HCT116 (cell line): ENCODE measurements at regions not wholly inside any gene's neighbourhood (a gene's known extent, or its start where the extent isn't known, plus 50 kb on each side); places are given as distances from the start of the nearest gene placed in this dataset.

Experiments
- ATAC-seq: fragments of 200-7000 bp; cut with Tn5 transposase; 2 replicates; pipeline ENCODE4 v1.9.1; 2020; ENCODE audit warnings: mild to moderate bottlenecking, moderate library complexity
- BruUV-seq: library from RNA; stranded (reverse); fragments of 400-500 nt; replicated peaks from 2 replicates; lab custom pipeline; 2021; lab: Mats Ljungman, UMichigan
- CTCF ChIA-PET: fragments of 300-600 bp; sonication (Branson Sonifier 250); formaldehyde crosslinking; loops from one replicate; lab custom pipeline; 2021; ENCODE audit warnings: antibody characterized with exemption; lab: Charles Lee
- POLR2A ChIA-PET: fragments of 300-600, 350-600 bp; sonication (Branson Sonifier 250); formaldehyde crosslinking; loops from one replicate; lab custom pipeline; 2021; ENCODE audit warnings: antibody characterized with exemption; lab: Charles Lee
- RAD21 ChIA-PET, 2 experiments: fragments of 300-600 bp; sonication (Branson Sonifier 250); formaldehyde crosslinking; loops; one replicate each; lab custom pipeline; 2023; ENCODE audit warnings: low total read pairs in 2 of 2; ENCODE audit not compliant: uncharacterized antibody in 2 of 2, unreplicated experiment in 2 of 2, low non-redundant PET in 1 of 2; lab: Charles Lee
- DNase-seq: peaks from one replicate; pipeline ENCODE4 v3.0.0-alpha.2; 2010; ENCODE audit warnings: low read depth, low spot score
- H2AFZ ChIP-seq: fragments of 200-600 bp; shearing (Covaris generic), sonication (generic); 2 replicates; pipeline ENCODE4 v1.6.1; 2017; ENCODE audit warnings: low read depth, mixed run types, mixed read lengths, antibody characterized with exemption, low read length; ENCODE audit not compliant: poor library complexity, severe bottlenecking
- H3K27ac ChIP-seq: 2 replicates; pipeline ENCODE4 v1.5.1; 2012; ENCODE audit warnings: low read depth, low read length
- H3K27me3 ChIP-seq: fragments of 200-600 bp; sonication (generic); 2 replicates; pipeline ENCODE4 v1.6.1; 2016; ENCODE audit warnings: mixed run types, low read length, mixed read lengths; ENCODE audit not compliant: insufficient read depth
- H3K36me3 ChIP-seq, 2 experiments: fragments of 200-500 bp in 1 of 2; fragments of 200-600 bp in 1 of 2; sonication (Bioruptor generic) in 1 of 2; sonication (generic) in 1 of 2; 2 replicates each; pipeline versions ENCODE4 v1.5.1 to v1.6.1; 2014 to 2016; ENCODE audit warnings: low read length in 2 of 2, inconsistent platforms in 1 of 2, mixed read lengths in 1 of 2, mixed run types in 1 of 2; ENCODE audit not compliant: insufficient read depth in 2 of 2, control insufficient read depth in 1 of 2
- H3K4me1 ChIP-seq, 2 experiments: fragments of 200-600 bp in 1 of 2; sonication (generic) in 1 of 2; 2 replicates each; pipeline versions ENCODE4 v1.5.1 to v1.6.1; 2012 to 2017; ENCODE audit warnings: low read length in 2 of 2, inconsistent platforms in 1 of 2, mild to moderate bottlenecking in 1 of 2, mixed read lengths in 1 of 2, mixed run types in 1 of 2, moderate library complexity in 1 of 2; ENCODE audit not compliant: insufficient read depth in 2 of 2, control insufficient read depth in 1 of 2
- H3K4me2 ChIP-seq: fragments of 200-600 bp; sonication (generic); 2 replicates; pipeline ENCODE4 v1.6.1; 2017; ENCODE audit warnings: mixed run types, low read length, mixed read lengths
- H3K4me3 ChIP-seq, 2 experiments: fragments of 200-600 bp in 1 of 2; sonication (generic) in 1 of 2; replicated peaks in 1 of 2; 2 replicates each; pipeline ENCODE4 v1.5.1; 2011 to 2016; ENCODE audit warnings: low read length in 2 of 2, control low read depth in 1 of 2, low read depth in 1 of 2, mild to moderate bottlenecking in 1 of 2, mixed read lengths in 1 of 2, mixed run types in 1 of 2
- H3K79me2 ChIP-seq: fragments of 200-600 bp; sonication (generic); 2 replicates; pipeline ENCODE4 v1.6.1; 2017; ENCODE audit warnings: mild to moderate bottlenecking, mixed run types, low read length, moderate library complexity, mixed read lengths; ENCODE audit not compliant: insufficient read depth
- H3K9ac ChIP-seq: fragments of 200-600 bp; sonication (generic); 2 replicates; pipeline ENCODE4 v1.6.1; 2016; ENCODE audit warnings: low read length, mixed read lengths
- H3K9me2 ChIP-seq: fragments of 200-600 bp; sonication (generic), shearing (Covaris generic); 2 replicates; pipeline ENCODE4 v1.6.1; 2017; ENCODE audit warnings: mixed run types, mild to moderate bottlenecking, moderate library complexity; ENCODE audit not compliant: insufficient read depth
- H3K9me3 ChIP-seq, 2 experiments: fragments of 200-500 bp in 1 of 2; fragments of 200-600 bp in 1 of 2; sonication (Bioruptor generic) in 1 of 2; sonication (generic) in 1 of 2; 2 replicates each; pipeline ENCODE4 v1.6.1; 2014 to 2017; ENCODE audit warnings: low read length in 2 of 2, mixed read lengths in 2 of 2, inconsistent platforms in 1 of 2, low read depth in 1 of 2, mild to moderate bottlenecking in 1 of 2, mixed run types in 1 of 2, moderate library complexity in 1 of 2; ENCODE audit not compliant: control insufficient read depth in 1 of 2, insufficient read depth in 1 of 2
- H4K20me1 ChIP-seq: fragments of 200-600 bp; sonication (generic), shearing (Covaris generic); 2 replicates; pipeline ENCODE4 v1.6.1; 2017; ENCODE audit warnings: mixed run types, mild to moderate bottlenecking, moderate library complexity; ENCODE audit not compliant: insufficient read depth
- CBX3 ChIP-seq: IDR thresholded peaks from 2 replicates; pipeline ENCODE4 v1.6.1; 2012; ENCODE audit warnings: low read depth
- CEBPB ChIP-seq: IDR thresholded peaks from 2 replicates; pipeline ENCODE4 v1.6.1; 2012; ENCODE audit warnings: low read depth
- CTCF ChIP-seq, 3 experiments: fragments of 200-600 bp in 1 of 3; sonication (generic) in 1 of 3; IDR thresholded peaks in 2 of 3; conservative IDR thresholded peaks in 1 of 3; 2 replicates each; pipeline ENCODE4 v1.5.1; 2012 to 2017; ENCODE audit warnings: low read depth in 2 of 3, low read length in 2 of 3, antibody characterized with exemption in 1 of 3, borderline replicate concordance in 1 of 3, control low read depth in 1 of 3, mild to moderate bottlenecking in 1 of 3, mixed read lengths in 1 of 3, mixed run types in 1 of 3, moderate library complexity in 1 of 3; ENCODE audit not compliant: insufficient read depth in 1 of 3
- EGR1 ChIP-seq: IDR thresholded peaks from 2 replicates; pipeline ENCODE4 v1.6.1; 2012; ENCODE audit warnings: low read depth
- EZH2 ChIP-seq: fragments of 200-600 bp; sonication (generic); IDR thresholded peaks from 2 replicates; pipeline ENCODE4 v1.6.1; 2017; ENCODE audit warnings: antibody characterized with exemption, mixed run types
- EZH2phosphoT487 ChIP-seq: fragments of 200-600 bp; IDR thresholded peaks from 2 replicates; pipeline ENCODE4 v1.6.1; 2018; ENCODE audit warnings: antibody characterized with exemption, borderline replicate concordance
- FOSL1 ChIP-seq: IDR thresholded peaks from 2 replicates; pipeline ENCODE4 v1.6.1; 2012; ENCODE audit warnings: low read depth
- JUND ChIP-seq: IDR thresholded peaks from 2 replicates; pipeline ENCODE4 v1.6.1; 2012
- MAX ChIP-seq: IDR thresholded peaks from 2 replicates; pipeline ENCODE4 v1.6.1; 2012
- POLR2AphosphoS5 ChIP-seq: IDR thresholded peaks from 2 replicates; pipeline ENCODE4 v1.6.1; 2011; ENCODE audit warnings: mild to moderate bottlenecking, low read depth, low read length, moderate library complexity
- RAD21 ChIP-seq: IDR thresholded peaks from 2 replicates; pipeline ENCODE4 v1.6.1; 2012; ENCODE audit warnings: low read depth, mild to moderate bottlenecking
- SIN3A ChIP-seq: IDR thresholded peaks from 2 replicates; pipeline ENCODE4 v1.6.1; 2012; ENCODE audit warnings: low read depth
- SP1 ChIP-seq: IDR thresholded peaks from 2 replicates; pipeline ENCODE4 v1.6.1; 2012; ENCODE audit warnings: low read depth
- TCF7L2 ChIP-seq: IDR thresholded peaks from 2 replicates; pipeline ENCODE4 v1.7.0; 2011; ENCODE audit warnings: borderline replicate concordance, inconsistent platforms; ENCODE audit not compliant: insufficient read depth, insufficient read length; ENCODE audit errors: extremely low read depth
- YY1 ChIP-seq: IDR thresholded peaks from 2 replicates; pipeline ENCODE4 v1.6.1; 2011; ENCODE audit warnings: low read length, low read depth, moderate library complexity, mild to moderate bottlenecking; ENCODE audit not compliant: insufficient replicate concordance; ENCODE audit errors: extremely low read depth
- ZFX ChIP-seq: fragments of 450-650 bp; IDR thresholded peaks from 2 replicates; pipeline ENCODE4 v1.6.1; 2017
- ZNF274 ChIP-seq: fragments of 200-500 bp; sonication (Bioruptor generic); IDR thresholded peaks from 2 replicates; pipeline ENCODE4 v1.6.1; 2014; ENCODE audit warnings: mild to moderate bottlenecking, low read depth, low read length, inconsistent platforms
- intact Hi-C: fragments of 100-400 bp; cut with micrococcal nuclease; formaldehyde crosslinking; loops from 2 replicates; pipeline ENCODE4 v1.10.0; 2022
- TF ChIP-seq, protein P1 (sequence below): IDR thresholded peaks from 2 replicates; pipeline ENCODE4 v1.6.1; 2012

DNA sequence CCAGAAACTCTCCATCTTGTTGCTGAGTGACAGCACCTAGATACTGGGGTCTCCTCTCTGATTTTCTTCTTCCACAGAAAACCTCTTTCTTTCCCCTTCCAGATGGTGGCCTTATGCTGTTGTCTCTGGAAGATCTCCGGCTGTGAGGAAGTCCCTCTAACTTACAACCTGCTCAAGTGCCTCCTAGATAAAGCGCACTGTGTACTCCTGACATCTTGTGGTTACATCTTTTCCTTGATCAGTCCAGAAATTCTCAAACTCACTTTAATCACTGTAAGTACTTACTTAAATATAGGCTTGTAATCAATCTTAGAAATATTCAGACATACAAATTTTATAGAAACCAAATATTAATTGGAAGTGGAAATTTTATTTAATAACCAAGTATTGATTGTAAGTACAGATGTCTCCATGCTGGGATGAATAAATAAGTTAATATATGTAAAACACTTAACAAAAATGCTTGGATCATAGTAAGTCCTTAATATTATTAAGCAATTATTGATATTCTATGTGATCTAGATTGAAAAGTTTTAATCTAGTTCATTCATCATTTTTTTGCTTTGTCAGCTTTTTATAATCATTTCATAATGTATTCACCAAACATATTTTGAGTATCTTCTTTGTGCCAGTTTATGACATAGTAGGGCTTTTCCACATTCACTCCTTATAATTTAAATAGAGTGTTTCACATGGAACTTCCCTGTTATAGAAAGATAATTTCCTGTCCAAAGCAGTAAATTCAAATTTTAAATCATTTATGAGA, 1381.4 kb upstream of the CDH6 start:
- Histone ChIP-seq H3K4me3 (no peak overlapping the region), H3K27ac (no peak overlapping the region), H3K9me3 (peaks cover 10 to 19% of the 10 kb centered on the region in 2 experiments; a peak in 3 of 4 replicates), H2AFZ (no peak overlapping the region), H3K27me3 (no peaks in the 10 kb centered on the region), H3K9ac (no peak overlapping the region), H3K4me2 (no peak overlapping the region), H3K9me2 (no peaks in the 10 kb centered on the region), H3K36me3 (no peaks in the 10 kb centered on the region), H3K79me2 (no peaks in the 10 kb centered on the region), H4K20me1 (no peaks in the 10 kb centered on the region), H3K4me1 (no peaks in the 10 kb centered on the region)
- ATAC-seq: no peak
- ChIA-PET RAD21 (no interaction called here), POLR2A (no interaction called here), CTCF (no interaction called here)
- intact Hi-C loops: no loop called here
- DNase-seq: no peak
- no TSS peak for BruUV-seq
- TF ChIP-seq, protein P1, sequence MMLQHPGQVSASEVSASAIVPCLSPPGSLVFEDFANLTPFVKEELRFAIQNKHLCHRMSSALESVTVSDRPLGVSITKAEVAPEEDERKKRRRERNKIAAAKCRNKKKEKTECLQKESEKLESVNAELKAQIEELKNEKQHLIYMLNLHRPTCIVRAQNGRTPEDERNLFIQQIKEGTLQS: no peak
- TF ChIP-seq, all 23 proteins: peak for 0

GRCh38 chr5:29805804-29806203, 1387.7 kb upstream of the CDH6 start:
- ChIA-PET CTCF (no interaction called here), POLR2A (no interaction called here), RAD21 (no interaction called here)
- Histone ChIP-seq H4K20me1 (no peaks in the 10 kb centered on the region), H3K79me2 (no peaks in the 10 kb centered on the region), H3K9ac (no peak overlapping the region), H3K27ac (no peak overlapping the region), H3K9me3 (peaks cover 4 to 18% of the 10 kb centered on the region in 2 experiments; a peak in 3 of 4 replicates), H3K27me3 (no peaks in the 10 kb centered on the region), H2AFZ (no peak overlapping the region), H3K9me2 (no peaks in the 10 kb centered on the region), H3K4me1 (no peaks in the 10 kb centered on the region), H3K4me2 (no peak overlapping the region), H3K36me3 (no peaks in the 10 kb centered on the region), H3K4me3 (no peak overlapping the region)
- TF ChIP-seq POLR2AphosphoS5: no peak
- TF ChIP-seq, protein P1: no peak
- TF ChIP-seq ZFX: no peak
- TF ChIP-seq SIN3A: no peak
- no peak for TF ChIP-seq CEBPB
- TF ChIP-seq CTCF (IDR thresholded peaks at IDR 0.05 in 2 of 3, conservative IDR thresholded peaks at IDR 0.05 in 1 of 3; ENCODE audit: borderline replicate concordance in 1 of 3, insufficient read depth in 1 of 3, low read depth in 2 of 3, low read length in 2 of 3): no peak
- no peak for TF ChIP-seq SP1
- TF ChIP-seq EZH2phosphoT487: no peak
- no peak for TF ChIP-seq FOSL1
- TF ChIP-seq YY1: no peak
- no peak for TF ChIP-seq RAD21
- TF ChIP-seq MAX: no peak
- no peak for TF ChIP-seq TCF7L2
- no peak for TF ChIP-seq EZH2
- TF ChIP-seq CBX3: no peak
- TF ChIP-seq EGR1: no peak
- TF ChIP-seq JUND: no peak
- no peak for TF ChIP-seq ZNF274
- intact Hi-C loops: no loop called here
- no TSS peak for BruUV-seq
- no peak for ATAC-seq
- DNase-seq: no peak
